ENCODE measurements at regions not wholly inside any gene's neighbourhood (a gene's known extent, or its start where the extent isn't known, plus 50 kb on each side); places are given as distances from the start of the nearest gene placed in this dataset.

- no peak overlapping the region for H3K4me3 ChIP-seq (ENCODE audit: low read depth in 2 of 2, low read length in 2 of 2)
- H3K36me3 ChIP-seq (ENCODE audit: control insufficient read depth, insufficient read depth, low read length): no peaks in the 10 kb centered on the region
- H3K27me3 ChIP-seq (ENCODE audit: control insufficient read depth, insufficient read depth, low read length): no peaks in the 10 kb centered on the region
- H3K27ac ChIP-seq (ENCODE audit: low read length): no peak overlapping the region
- no TSS peak for BruUV-seq (replicated peaks)
- H3K9me3 ChIP-seq (ENCODE audit: control insufficient read depth, insufficient read depth, low read depth, low read length): no peaks in the 10 kb centered on the region; the same call in 1 of the 2 replicates
- ATAC-seq (no peak), DNase-seq (ENCODE audit: low read depth, low spot score) (no peak)
- intact Hi-C loops (cut with micrococcal nuclease; ENCODE audit: unreplicated experiment): no loop called here
- no peaks in the 10 kb centered on the region for H3K4me1 ChIP-seq (ENCODE audit: control insufficient read depth, insufficient read depth, low read length)
- TF ChIP-seq POLR2AphosphoS5 (IDR thresholded peaks at IDR 0.05; ENCODE audit: low read depth, low read length) (no peak), TCF7L2 (IDR thresholded peaks at IDR 0.05; ENCODE audit: low read depth, low read length) (no peak), SIN3A (IDR thresholded peaks at IDR 0.05; ENCODE audit: borderline replicate concordance, insufficient read depth, low read depth, low read length) (no peak), REST (IDR thresholded peaks at IDR 0.05; ENCODE audit: insufficient read depth in 1 of 2, low read depth in 2 of 2, low read length in 1 of 2) (no peak), CTCF (IDR thresholded peaks at IDR 0.05) (no peak)
- CTCF ChIA-PET: no interaction called here
- in situ Hi-C loops (cut with HindIII; ENCODE audit: low pct_unique_long_range_greater_than_20kb, low sequenced_read_pairs): no loop called here
- POLR2A ChIA-PET: no interaction called here
These were observed 940.1 kb upstream of the TMPRSS15 start for GRCh38 chr21:19343711-19344110.

- Histone ChIP-seq H3K27ac (ENCODE audit: low read length) (no peak overlapping the region), H3K9me3 (ENCODE audit: control insufficient read depth, insufficient read depth, low read depth, low read length) (no peaks in the 10 kb centered on the region; the same call in 1 of the 2 replicates), H3K27me3 (ENCODE audit: control insufficient read depth, insufficient read depth, low read length) (no peaks in the 10 kb centered on the region), H3K36me3 (ENCODE audit: control insufficient read depth, insufficient read depth, low read length) (no peaks in the 10 kb centered on the region), H3K4me3 (ENCODE audit: low read depth in 2 of 2, low read length in 2 of 2) (no peak overlapping the region), H3K4me1 (ENCODE audit: control insufficient read depth, insufficient read depth, low read length) (no peaks in the 10 kb centered on the region)
- ATAC-seq (no peak), DNase-seq (ENCODE audit: low read depth, low spot score) (no peak)
- in situ Hi-C loops (cut with HindIII; ENCODE audit: low pct_unique_long_range_greater_than_20kb, low sequenced_read_pairs) (no loop called here), intact Hi-C loops (cut with micrococcal nuclease; ENCODE audit: unreplicated experiment) (no loop called here)
- ChIA-PET POLR2A (no interaction called here), CTCF (no interaction called here)
- TF ChIP-seq REST (IDR thresholded peaks at IDR 0.05; ENCODE audit: insufficient read depth in 1 of 2, low read depth in 2 of 2, low read length in 1 of 2): no peak
- no peak for TF ChIP-seq TCF7L2 (IDR thresholded peaks at IDR 0.05; ENCODE audit: low read depth, low read length)
- no peak for TF ChIP-seq CTCF (IDR thresholded peaks at IDR 0.05)
- no peak for TF ChIP-seq POLR2AphosphoS5 (IDR thresholded peaks at IDR 0.05; ENCODE audit: low read depth, low read length)
- no peak for TF ChIP-seq SIN3A (IDR thresholded peaks at IDR 0.05; ENCODE audit: borderline replicate concordance, insufficient read depth, low read depth, low read length)
- no TSS peak for BruUV-seq (replicated peaks)
These were observed 946.7 kb upstream of the TMPRSS15 start for GRCh38 chr21:19350286-19350685.
